HG02885 (cell line): ENCODE measurements at regions not wholly inside any gene's neighbourhood (a gene's known extent, or its start where the extent isn't known, plus 50 kb on each side); places are given as distances from the start of the nearest gene placed in this dataset.
A peak's percentile ranks its signal among the peaks of the same experiment; 100 is the strongest.
"Not testable (repeated sequence)": the region's sequence is repeated elsewhere in the genome, so short reads cannot be mapped to it uniquely, and the experiment has no call there.

Source experiments
- ATAC-seq: cut with Tn5 transposase; IDR thresholded peaks from one replicate; pipeline ENCODE4 v1.9.1; 2021; ENCODE audit warnings: mild to moderate bottlenecking; ENCODE audit not compliant: unreplicated experiment, poor library complexity

GRCh38 chr9:96158147-96158546 is 143.8 kb downstream of the HSD17B3 start:
- ATAC-seq = no peak

GRCh38 chr9:96157675-96158074 is 144.3 kb downstream of the HSD17B3 start:
- no peak for ATAC-seq

- no peak for ATAC-seq
These were observed 145.6 kb downstream of the HSD17B3 start for GRCh38 chr9:96156171-96156974.

- ATAC-seq = no peak
These were observed 147.9 kb downstream of the HSD17B3 start for GRCh38 chr9:96154081-96154480.

DNA sequence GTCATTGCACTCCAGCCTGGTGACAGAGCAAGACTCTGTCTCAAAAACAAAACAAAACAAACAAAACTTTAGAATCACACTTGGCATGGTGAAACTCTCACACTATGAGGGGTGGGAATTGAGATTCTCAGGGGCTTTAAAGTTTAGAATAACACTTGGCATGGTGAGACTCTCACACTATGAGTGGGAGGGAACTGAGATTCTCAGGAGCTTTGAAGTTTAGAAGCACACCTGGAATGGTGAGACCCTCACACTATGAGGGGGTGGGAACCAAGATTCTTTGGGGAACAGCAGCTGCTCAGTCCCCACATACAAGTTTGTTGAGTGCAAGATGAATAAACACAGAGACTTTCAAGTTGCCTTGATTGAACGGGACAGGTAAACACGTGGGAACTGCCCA is 149.4 kb downstream of the HSD17B3 start:
- no peak for ATAC-seq

DNA sequence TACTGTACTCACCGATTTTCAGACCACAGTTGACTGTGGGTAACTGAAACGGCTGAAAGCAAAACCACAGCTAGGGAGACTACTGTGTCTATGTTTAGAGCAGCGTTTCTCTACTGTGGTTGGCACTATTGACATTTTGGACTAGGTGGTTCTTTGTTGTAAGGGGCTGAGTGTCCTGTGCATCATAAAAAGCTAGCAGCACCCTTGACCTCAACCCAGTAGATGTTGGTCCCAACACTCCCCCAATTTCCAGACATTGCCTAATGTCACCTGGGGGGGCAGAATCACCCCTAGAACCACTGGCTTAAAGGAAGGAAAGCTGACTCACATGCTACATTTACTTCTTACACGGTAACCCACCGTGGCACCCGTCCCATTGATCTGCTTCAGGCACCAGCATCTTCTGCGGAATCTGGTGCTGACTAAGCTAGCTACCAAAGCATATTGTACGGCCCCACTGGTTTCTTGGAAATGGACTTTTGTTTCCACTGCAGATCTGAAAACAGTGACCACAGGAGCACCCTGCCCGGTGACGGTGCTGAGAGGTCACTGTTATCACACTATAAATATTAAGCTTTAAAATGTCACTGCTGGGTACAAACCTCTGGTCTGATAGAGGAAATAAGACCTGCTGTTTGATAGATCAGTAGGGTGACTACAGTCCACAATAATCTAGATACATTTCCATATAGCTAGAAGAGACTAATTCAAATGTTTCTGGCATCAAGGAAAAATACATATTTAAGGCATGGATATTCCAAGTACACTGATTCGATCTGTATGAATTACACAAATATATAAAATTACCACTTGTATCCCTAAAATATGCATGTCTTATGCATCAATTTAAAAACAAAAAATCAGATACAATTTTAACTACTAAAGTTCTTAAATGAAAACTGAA is 151.4 kb downstream of the HSD17B3 start:
- ATAC-seq = peak; percentile 93

GRCh38 chr9:96149533-96150280 is 152.3 kb downstream of the HSD17B3 start:
- peak; percentile 58 for ATAC-seq

DNA sequence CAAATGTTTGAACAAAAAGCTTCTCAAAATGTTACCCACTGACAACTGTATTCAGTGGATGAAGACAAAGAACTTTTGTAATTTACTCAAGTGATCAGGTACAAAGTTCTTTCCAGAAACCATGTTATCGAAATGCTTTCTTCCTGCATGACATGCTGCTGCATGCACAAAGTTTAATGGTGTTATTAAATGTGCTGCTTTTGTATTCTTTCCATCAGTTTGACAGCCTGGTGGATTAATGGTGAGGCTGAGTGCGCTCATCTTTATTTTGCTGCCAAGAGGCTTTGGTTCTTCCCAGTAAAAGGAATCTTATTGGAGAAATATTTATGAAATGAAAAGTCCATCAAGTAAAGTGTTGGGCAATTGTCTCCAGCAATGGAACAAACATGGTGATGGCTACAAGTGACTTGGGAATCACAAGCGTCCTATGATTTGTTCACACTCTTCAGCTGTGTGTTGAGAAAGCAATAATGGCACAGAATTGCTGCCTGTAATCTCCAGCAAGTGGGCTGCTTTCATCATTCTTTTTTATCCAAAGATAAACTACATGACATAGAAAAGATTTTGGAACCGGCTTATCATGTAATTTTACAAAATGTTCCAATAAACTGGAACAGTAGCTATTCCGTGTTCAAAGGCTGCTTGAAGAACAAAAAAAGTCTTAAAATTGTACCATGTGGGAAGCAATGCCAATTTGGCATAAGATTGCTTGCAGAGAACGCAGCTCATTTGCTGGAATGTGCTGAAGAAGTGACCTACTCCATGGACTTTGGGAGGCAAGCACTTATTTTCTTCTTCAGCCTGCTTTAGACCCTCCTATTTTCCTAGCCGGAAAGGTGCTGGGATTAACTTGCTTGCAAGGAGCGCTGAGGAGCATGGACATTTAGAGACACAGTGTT is 153.1 kb downstream of the HSD17B3 start:
- ATAC-seq = no peak

GRCh38 chr9:96147029-96147428 is 154.9 kb downstream of the HSD17B3 start:
- not testable (repeated sequence) for ATAC-seq

DNA sequence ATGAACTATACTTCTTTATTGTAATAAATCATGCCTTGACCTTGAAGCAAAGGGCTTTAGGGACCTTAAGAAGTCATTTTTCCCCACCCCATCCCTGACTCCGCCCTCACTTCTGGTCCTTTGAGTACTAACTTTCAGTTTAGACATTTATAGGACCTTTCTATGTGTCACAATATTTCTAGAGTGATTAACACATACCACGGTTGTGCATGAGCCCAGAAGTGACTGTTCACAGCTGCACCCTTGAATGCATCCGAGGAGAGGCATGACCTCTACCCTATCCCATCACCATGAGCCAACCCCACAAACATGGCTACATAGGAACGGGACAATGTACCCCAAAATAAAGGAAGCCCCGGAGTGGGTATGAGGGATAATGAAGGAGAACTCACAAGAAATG is 160.3 kb downstream of the HSD17B3 start:
- ATAC-seq = no peak

GRCh38 chr9:96141128-96141474 is 160.9 kb downstream of the HSD17B3 start:
- no peak for ATAC-seq

DNA sequence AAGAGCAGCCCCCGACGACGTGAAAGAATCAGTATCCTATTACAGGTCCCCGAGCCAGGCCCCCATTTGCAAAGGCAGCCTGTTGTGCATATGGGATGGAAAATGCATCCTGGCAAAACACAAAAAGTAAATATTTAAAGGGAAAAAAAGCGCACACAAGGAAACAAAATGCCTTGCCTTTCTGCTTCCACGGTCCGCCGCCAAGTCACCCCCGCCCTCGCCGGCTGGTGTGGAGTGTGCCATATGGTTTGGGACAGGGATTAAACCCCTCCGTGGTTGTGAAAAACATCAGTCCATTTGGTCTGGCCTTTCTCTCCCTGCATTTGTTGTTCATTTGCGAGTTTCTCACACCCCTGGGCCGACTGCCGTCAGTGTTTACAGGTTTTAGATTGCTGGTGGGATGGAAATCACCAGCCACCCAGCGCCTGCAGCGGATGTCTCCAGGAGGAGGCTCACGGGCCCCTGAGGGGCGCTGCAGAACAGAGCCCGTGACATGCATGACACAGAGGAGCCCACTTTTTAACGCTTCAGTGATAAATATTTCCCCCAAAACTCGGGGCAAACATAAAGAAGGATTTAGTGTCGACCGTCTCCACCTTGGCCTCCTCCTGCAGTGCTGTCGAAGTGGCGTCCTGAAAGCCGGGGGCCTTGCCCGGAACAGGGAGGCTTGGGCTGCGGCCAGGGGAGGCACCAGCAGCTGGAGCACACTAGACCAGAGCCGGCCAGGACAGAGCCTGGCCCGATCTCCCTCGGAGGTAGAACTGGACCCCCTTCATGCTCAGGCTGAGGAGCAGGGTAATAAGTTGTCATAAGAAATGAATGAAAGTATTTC is 161.5 kb downstream of the HSD17B3 start:
- no peak for ATAC-seq

GRCh38 chr9:96139592-96140295 is 162.2 kb downstream of the HSD17B3 start:
- ATAC-seq = no peak

- no peak for ATAC-seq
These were observed 163.4 kb downstream of the HSD17B3 start for GRCh38 chr9:96138616-96139015.

DNA sequence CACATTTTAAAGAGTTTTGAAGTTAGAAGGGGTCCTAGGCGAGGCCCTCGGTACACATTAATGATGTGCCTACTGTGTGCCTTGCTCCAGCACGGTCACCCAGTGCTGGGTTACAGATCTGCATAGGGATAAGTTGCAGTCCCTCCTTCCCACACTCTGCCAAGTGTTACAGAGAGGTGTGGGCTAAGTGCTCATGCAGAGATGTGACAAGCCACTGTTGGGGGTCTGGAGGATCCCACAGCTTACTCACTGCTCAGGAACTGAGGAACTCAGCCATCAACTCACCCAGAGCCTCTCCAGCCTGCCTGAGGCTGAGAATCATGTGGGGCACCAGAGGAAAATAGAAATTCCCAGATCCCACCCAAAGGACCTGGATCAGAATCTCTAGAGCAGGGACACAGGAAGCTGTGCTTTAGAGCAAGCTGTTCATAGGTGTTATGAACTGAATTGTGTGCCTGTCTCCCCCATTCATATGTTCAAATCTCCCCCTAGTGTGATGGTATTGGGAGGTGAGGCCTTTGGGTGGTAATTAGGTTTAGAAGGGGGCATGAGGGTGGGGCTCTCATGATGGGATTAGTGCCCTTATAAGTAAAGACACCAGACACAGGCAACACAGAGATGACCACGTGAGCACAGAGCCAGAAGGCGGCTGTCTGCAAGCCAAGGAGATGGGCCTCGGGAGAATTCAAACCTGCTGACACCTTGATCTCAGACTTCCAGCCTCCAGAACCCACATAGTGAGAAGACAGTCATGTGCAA is 164.1 kb downstream of the HSD17B3 start:
- ATAC-seq = peak; percentile 37

DNA sequence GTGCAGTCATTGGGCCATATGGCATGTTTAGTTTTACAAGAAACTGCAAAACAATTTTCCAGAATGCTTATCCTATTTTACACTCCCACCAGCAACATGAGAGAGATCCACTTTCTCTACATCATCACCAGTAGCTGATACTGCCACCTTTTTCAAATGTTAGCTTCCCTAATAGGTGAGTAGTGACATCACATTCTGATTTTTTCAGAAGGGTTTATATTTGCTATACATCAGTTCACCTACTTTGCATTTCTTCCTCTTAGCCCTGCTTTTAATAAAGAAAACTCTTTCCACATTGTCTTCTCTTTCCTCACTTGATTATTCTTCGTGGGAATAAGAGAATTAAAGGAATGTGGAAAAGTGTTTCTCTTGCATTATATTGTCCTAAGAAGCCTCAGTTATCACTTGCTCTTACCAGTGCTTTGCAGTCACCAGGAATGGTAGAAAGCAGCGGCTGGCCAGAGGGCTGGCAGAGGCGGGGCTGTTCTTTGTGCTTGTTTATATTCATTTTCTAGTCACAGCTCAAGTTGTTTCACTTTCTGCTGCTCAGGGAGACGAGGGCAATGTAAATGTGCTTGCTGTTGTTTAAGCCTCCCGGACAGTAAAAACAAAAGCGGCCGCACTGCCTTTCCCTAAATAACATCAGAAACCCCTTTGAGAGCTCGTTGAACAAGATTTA is 164.8 kb downstream of the HSD17B3 start:
- peak; percentile 93 for ATAC-seq

- ATAC-seq = no peak
These were observed 166.2 kb downstream of the HSD17B3 start for GRCh38 chr9:96135753-96136290.
